H1 (cell line): ENCODE measurements at regions not wholly inside any gene's neighbourhood (a gene's known extent, or its start where the extent isn't known, plus 50 kb on each side); places are given as distances from the start of the nearest gene placed in this dataset.

Experiments
- CTCF ChIA-PET: fragments of 300-600 bp; sonication (Branson Sonifier 250); formaldehyde crosslinking; loops from one replicate; lab custom pipeline; 2021; ENCODE audit not compliant: partially characterized antibody; lab: Charles Lee
- POLR2A ChIA-PET: fragments of 300-600 bp; sonication (Branson Sonifier 250); formaldehyde crosslinking; loops from one replicate; lab custom pipeline; 2021; ENCODE audit warnings: inconsistent platforms; ENCODE audit not compliant: partially characterized antibody; lab: Charles Lee
- DNase-seq, 2 experiments: peaks; one replicate each; pipeline versions ENCODE4 v3.0.0 to v3.0.0-alpha.2; 2010 to 2022; ENCODE audit warnings: low spot score in 2 of 2, low read depth in 1 of 2, mixed read lengths in 1 of 2
- FAIRE-seq: peaks from 2 replicates; lab custom pipeline; 2011; peaks lifted over from hg19 to GRCh38; lab: Jason Lieb, UNC
- H2AFZ ChIP-seq: 2 replicates; pipeline ENCODE4 v1.8.1; 2012; ENCODE audit warnings: low read length, inconsistent platforms
- H2AK5ac ChIP-seq: 2 replicates; pipeline ENCODE4 v1.6.1; 2013; ENCODE audit warnings: low read depth, low read length
- H2BK120ac ChIP-seq: replicated peaks from 2 replicates; pipeline ENCODE3; 2013; ENCODE audit warnings: low read depth, low read length, inconsistent platforms
- H2BK12ac ChIP-seq: 2 replicates; pipeline ENCODE4 v1.6.1; 2013; ENCODE audit warnings: low read depth, low read length
- H2BK15ac ChIP-seq: 2 replicates; pipeline ENCODE4 v1.6.1; 2013; ENCODE audit warnings: low read length
- H2BK20ac ChIP-seq: 2 replicates; pipeline ENCODE4 v1.6.1; 2013; ENCODE audit warnings: low read length
- H2BK5ac ChIP-seq: 2 replicates; pipeline ENCODE4 v1.6.1; 2013; ENCODE audit warnings: low read depth, low read length
- H3K14ac ChIP-seq: 2 replicates; pipeline ENCODE4 v1.6.1; 2013; ENCODE audit warnings: inconsistent platforms; ENCODE audit not compliant: insufficient read length
- H3K18ac ChIP-seq: 2 replicates; pipeline ENCODE4 v1.6.1; 2013; ENCODE audit warnings: low read length; ENCODE audit errors: extremely low read depth
- H3K23ac ChIP-seq: 2 replicates; pipeline ENCODE4 v1.6.1; 2013; ENCODE audit warnings: inconsistent platforms; ENCODE audit not compliant: insufficient read length
- H3K23me2 ChIP-seq: 2 replicates; pipeline ENCODE4 v1.6.1; 2013; ENCODE audit warnings: low read depth, low read length
- H3K27ac ChIP-seq: 2 replicates; pipeline ENCODE4 v1.6.1; 2011; ENCODE audit warnings: low read depth, low read length, inconsistent platforms
- H3K27me3 ChIP-seq, 4 experiments: replicated peaks in 1 of 4; 1 replicate in 1 of 4; 2 replicates in 3 of 4; pipeline versions ENCODE4 v1.6.1 to v1.8.1; 2011 to 2013; ENCODE audit warnings: low read length in 3 of 4, mild to moderate bottlenecking in 3 of 4, inconsistent platforms in 2 of 4, mixed read lengths in 2 of 4, moderate library complexity in 1 of 4; ENCODE audit not compliant: control insufficient read depth in 3 of 4, insufficient read depth in 3 of 4; ENCODE audit errors: extremely low read depth in 1 of 4
- H3K36me3 ChIP-seq, 4 experiments: 2 replicates each; pipeline versions ENCODE4 v1.6.1 to v1.8.1; 2011 to 2013; ENCODE audit warnings: mild to moderate bottlenecking in 4 of 4, low read length in 3 of 4, moderate library complexity in 2 of 4, control low read depth in 1 of 4, inconsistent platforms in 1 of 4; ENCODE audit not compliant: insufficient read depth in 4 of 4, control insufficient read depth in 2 of 4
- H3K4ac ChIP-seq: replicated peaks from 2 replicates; pipeline ENCODE3; 2013; ENCODE audit warnings: low read length, low read depth, mixed read lengths, inconsistent platforms; ENCODE audit not compliant: insufficient read length
- H3K4me1 ChIP-seq, 4 experiments: replicated peaks in 1 of 4; 1 replicate in 1 of 4; 2 replicates in 3 of 4; pipeline versions ENCODE4 v1.6.1 to v1.8.1; 2011 to 2013; ENCODE audit warnings: low read length in 3 of 4, inconsistent platforms in 2 of 4, mixed read lengths in 1 of 4; ENCODE audit not compliant: insufficient read depth in 4 of 4, control insufficient read depth in 3 of 4
- H3K4me2 ChIP-seq, 2 experiments: 2 replicates each; pipeline versions ENCODE4 v1.6.1 to v1.8.1; 2011 to 2013; ENCODE audit warnings: low read depth in 2 of 2, low read length in 2 of 2, control low read depth in 1 of 2, inconsistent platforms in 1 of 2, mild to moderate bottlenecking in 1 of 2; ENCODE audit not compliant: insufficient read depth in 1 of 2
- H3K4me3 ChIP-seq, 4 experiments: fragments of 200-600, 300-600 bp in 1 of 4; sonication (generic), shearing (Covaris generic), sonication (Bioruptor Twin) in 1 of 4; 2 replicates each; pipeline versions ENCODE4 v1.5.1 to v1.8.1; 2011 to 2016; ENCODE audit warnings: low read length in 4 of 4, low read depth in 3 of 4, control low read depth in 2 of 4, inconsistent platforms in 2 of 4, mild to moderate bottlenecking in 2 of 4, mixed read lengths in 1 of 4, moderate library complexity in 1 of 4; ENCODE audit not compliant: insufficient read depth in 2 of 4; ENCODE audit errors: extremely low read depth in 1 of 4
- H3K56ac ChIP-seq: replicated peaks from 2 replicates; pipeline ENCODE3; 2013; ENCODE audit warnings: low read depth, mild to moderate bottlenecking, mixed read lengths, low read length, inconsistent platforms; ENCODE audit not compliant: insufficient read length
- H3K79me1 ChIP-seq: 2 replicates; pipeline ENCODE4 v1.6.1; 2013; ENCODE audit warnings: low read depth, low read length, control low read depth
- H3K79me2 ChIP-seq, 2 experiments: 2 replicates each; pipeline versions ENCODE4 v1.6.1 to v1.8.1; 2012 to 2013; ENCODE audit warnings: low read length in 2 of 2, mild to moderate bottlenecking in 2 of 2, inconsistent platforms in 1 of 2; ENCODE audit not compliant: insufficient read depth in 2 of 2, control insufficient read depth in 1 of 2
- H3K9ac ChIP-seq, 4 experiments: replicated peaks in 1 of 4; 1 replicate in 1 of 4; 2 replicates in 3 of 4; pipeline versions ENCODE4 v1.6.1 to v1.8.1; 2011 to 2013; ENCODE audit warnings: low read depth in 3 of 4, low read length in 3 of 4, control low read depth in 2 of 4, mild to moderate bottlenecking in 2 of 4, moderate library complexity in 2 of 4, inconsistent platforms in 1 of 4; ENCODE audit errors: extremely low read depth in 1 of 4
- H3K9me3 ChIP-seq, 2 experiments: 2 replicates each; pipeline versions ENCODE4 v1.6.1 to v1.8.1; 2012 to 2013; ENCODE audit warnings: mild to moderate bottlenecking in 2 of 2, moderate library complexity in 2 of 2, control low read depth in 1 of 2, inconsistent platforms in 1 of 2, low read depth in 1 of 2, low read length in 1 of 2, mixed read lengths in 1 of 2; ENCODE audit not compliant: insufficient read depth in 2 of 2
- H4K20me1 ChIP-seq, 2 experiments: replicated peaks in 1 of 2; 2 replicates each; pipeline versions ENCODE3 to v1.8.1; 2011 to 2013; ENCODE audit warnings: inconsistent platforms in 2 of 2, low read length in 2 of 2, mild to moderate bottlenecking in 1 of 2; ENCODE audit not compliant: insufficient read depth in 2 of 2, control insufficient read depth in 1 of 2
- H4K5ac ChIP-seq: 2 replicates; pipeline ENCODE4 v1.6.1; 2013; ENCODE audit warnings: low read length, low read depth, mixed read lengths, inconsistent platforms; ENCODE audit not compliant: insufficient read length
- H4K8ac ChIP-seq: 2 replicates; pipeline ENCODE4 v1.8.0; 2013; ENCODE audit warnings: mild to moderate bottlenecking, moderate library complexity, low read length, inconsistent platforms; ENCODE audit not compliant: insufficient read depth; ENCODE audit errors: extremely low read depth
- H4K91ac ChIP-seq: replicated peaks from 2 replicates; pipeline ENCODE3; 2013; ENCODE audit warnings: low read length, mixed read lengths, inconsistent platforms; ENCODE audit not compliant: insufficient read length
- RAD21 ChIP-seq, 2 experiments: IDR thresholded peaks in 1 of 2; conservative IDR thresholded peaks in 1 of 2; 2 replicates each; pipeline ENCODE4 v1.6.1; 2011; ENCODE audit warnings: low read depth in 2 of 2, low read length in 2 of 2, improper control_type of control experiment in 1 of 2, inconsistent platforms in 1 of 2, mild to moderate bottlenecking in 1 of 2, moderate library complexity in 1 of 2
- WGBS, 2 experiments: shearing (Covaris generic) in 1 of 2; methylation state at CpG; one replicate each; pipeline versions ENCODE4 v1.1.6 to v1.1.7; 2013 to 2015; ENCODE audit warnings: low lambda C conversion rate in 2 of 2, mixed read lengths in 2 of 2, inconsistent platforms in 1 of 2, low coverage in 1 of 2, missing lambda C conversion rate in 1 of 2; ENCODE audit not compliant: insufficient replicate concordance in 2 of 2, insufficient coverage in 1 of 2, insufficient read length in 1 of 2; ENCODE audit errors: extremely low coverage in 1 of 2, missing lambda C conversion rate in 1 of 2; 5-methylcytosine and 5-hydroxymethylcytosine counted together
- TF ChIP-seq, protein P1 (sequence below): IDR thresholded peaks from 2 replicates; pipeline ENCODE4 v1.6.1; 2012; ENCODE audit warnings: inconsistent platforms
- TF ChIP-seq, protein P2 (sequence below): IDR thresholded peaks from 2 replicates; pipeline ENCODE4 v1.6.1; 2012; ENCODE audit warnings: inconsistent platforms
- TF ChIP-seq, protein P3 (sequence below): IDR thresholded peaks from 2 replicates; pipeline ENCODE4 v1.6.1; 2011; ENCODE audit warnings: low read length, improper control_type of control experiment

DNA sequence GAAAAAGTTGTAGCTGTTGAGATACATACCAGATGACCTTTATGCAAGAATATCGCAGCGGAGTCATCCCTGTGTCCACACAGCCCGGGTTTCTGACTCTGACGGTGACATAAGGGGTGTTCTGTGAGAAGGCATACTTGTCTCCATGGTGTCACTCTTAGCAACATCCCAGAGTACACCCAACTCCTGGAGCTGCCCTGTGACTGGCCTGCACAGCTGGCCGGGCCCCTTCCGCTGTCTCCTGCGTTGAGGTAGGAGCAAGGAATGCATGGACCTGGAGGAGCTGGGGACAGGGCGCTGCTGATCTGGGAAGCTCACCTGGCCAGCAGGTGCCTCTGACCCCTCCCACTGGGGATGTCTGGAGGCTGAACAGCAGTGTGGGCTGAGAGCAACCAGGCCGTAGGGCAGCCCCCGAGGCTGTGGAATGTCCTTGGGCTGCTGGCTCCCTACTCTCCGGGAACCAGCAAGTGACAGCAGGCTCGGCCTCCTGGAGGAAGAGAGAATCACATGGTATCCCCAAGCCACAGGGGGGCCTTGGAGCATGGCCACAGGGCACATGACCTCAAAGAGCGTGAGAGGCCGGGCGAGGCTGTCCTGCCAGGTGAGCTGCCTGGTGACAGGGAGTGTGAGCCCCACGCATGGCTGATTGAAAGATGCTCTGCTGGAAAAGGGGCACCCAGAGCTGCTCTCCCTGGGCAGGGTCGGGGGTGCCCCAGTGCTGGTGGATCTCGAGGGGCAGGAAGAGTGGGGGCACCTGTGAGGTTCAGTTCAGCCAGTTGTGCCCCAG lies 113.4 kb downstream of the MRPL36 start:
- H2AK5ac ChIP-seq = no peak overlapping the region
- H3K4me1 ChIP-seq = no peaks in the 10 kb centered on the region
- H2BK15ac ChIP-seq = no peak overlapping the region
- H2BK12ac ChIP-seq = no peak overlapping the region
- no peak overlapping the region for H3K23ac ChIP-seq
- no peak overlapping the region for H4K91ac ChIP-seq
- no peak overlapping the region for H3K4ac ChIP-seq
- H2BK20ac ChIP-seq = no peak overlapping the region
- FAIRE-seq (no peak), DNase-seq (peak in 1 of 2 experiments; percentile 43)
- peaks cover 4% of the 10 kb centered on the region for H3K23me2 ChIP-seq
- H3K79me2 ChIP-seq = no peaks in the 10 kb centered on the region
- no peak overlapping the region for H2BK5ac ChIP-seq
- no peak overlapping the region for H3K4me3 ChIP-seq
- no peak overlapping the region for H3K18ac ChIP-seq
- no peak overlapping the region for H4K5ac ChIP-seq
- H3K27ac ChIP-seq = no peak overlapping the region
- no peaks in the 10 kb centered on the region for H3K36me3 ChIP-seq
- no peak overlapping the region for H3K9ac ChIP-seq
- POLR2A ChIA-PET = interaction anchor here (1.4 kb wide), 1 partner anchor 14 kb away, joined by 3 read pairs; no protein-coding TSS in a partner anchor
- no peaks in the 10 kb centered on the region for H3K9me3 ChIP-seq
- no peak overlapping the region for H3K4me2 ChIP-seq
- H4K20me1 ChIP-seq = peaks cover 0 to 2% of the 10 kb centered on the region in 2 experiments
- H3K14ac ChIP-seq = no peak overlapping the region
- no peak overlapping the region for H2AFZ ChIP-seq
- no peak overlapping the region for H3K56ac ChIP-seq
- no peaks in the 10 kb centered on the region for H3K79me1 ChIP-seq
- no peak overlapping the region for H4K8ac ChIP-seq
- TF ChIP-seq, protein P1, sequence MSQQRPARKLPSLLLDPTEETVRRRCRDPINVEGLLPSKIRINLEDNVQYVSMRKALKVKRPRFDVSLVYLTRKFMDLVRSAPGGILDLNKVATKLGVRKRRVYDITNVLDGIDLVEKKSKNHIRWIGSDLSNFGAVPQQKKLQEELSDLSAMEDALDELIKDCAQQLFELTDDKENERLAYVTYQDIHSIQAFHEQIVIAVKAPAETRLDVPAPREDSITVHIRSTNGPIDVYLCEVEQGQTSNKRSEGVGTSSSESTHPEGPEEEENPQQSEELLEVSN = 0 out of 2 replicates have a peak, but pooled peaks have one; percentile 27
- TF ChIP-seq RAD21 (IDR thresholded peaks at IDR 0.05 in 1 of 2, conservative IDR thresholded peaks at IDR 0.05 in 1 of 2; ENCODE audit: low read depth in 2 of 2, low read length in 2 of 2) = no peak
- TF ChIP-seq, protein P2, sequence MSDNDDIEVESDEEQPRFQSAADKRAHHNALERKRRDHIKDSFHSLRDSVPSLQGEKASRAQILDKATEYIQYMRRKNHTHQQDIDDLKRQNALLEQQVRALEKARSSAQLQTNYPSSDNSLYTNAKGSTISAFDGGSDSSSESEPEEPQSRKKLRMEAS = peak; percentile 48; the same call in 1 of the 2 replicates
- TF ChIP-seq, protein P3, sequence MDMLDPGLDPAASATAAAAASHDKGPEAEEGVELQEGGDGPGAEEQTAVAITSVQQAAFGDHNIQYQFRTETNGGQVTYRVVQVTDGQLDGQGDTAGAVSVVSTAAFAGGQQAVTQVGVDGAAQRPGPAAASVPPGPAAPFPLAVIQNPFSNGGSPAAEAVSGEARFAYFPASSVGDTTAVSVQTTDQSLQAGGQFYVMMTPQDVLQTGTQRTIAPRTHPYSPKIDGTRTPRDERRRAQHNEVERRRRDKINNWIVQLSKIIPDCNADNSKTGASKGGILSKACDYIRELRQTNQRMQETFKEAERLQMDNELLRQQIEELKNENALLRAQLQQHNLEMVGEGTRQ = peak; percentile 19; the same call in 1 of the 2 replicates
- no peaks in the 10 kb centered on the region for H3K27me3 ChIP-seq
- CTCF ChIA-PET = interaction anchor here (0.9 to 1.9 kb wide), 3 partner anchors 12 to 18 kb away, joined by 3 to 10 read pairs (median 3); no protein-coding TSS in a partner anchor
- 76% methylated on average over 18 of the region's 18 CpGs; no CpG with 5 or more reads in 1 of the 2 experiments for WGBS, 2 experiments
- no peak overlapping the region for H2BK120ac ChIP-seq
